GM21723 (cell line): ENCODE measurements at regions not wholly inside any gene's neighbourhood (a gene's known extent, or its start where the extent isn't known, plus 50 kb on each side); places are given as distances from the start of the nearest gene placed in this dataset.
A peak's percentile ranks its signal among the peaks of the same experiment; 100 is the strongest.

Experiments used
- ATAC-seq: cut with Tn5 transposase; IDR thresholded peaks from one replicate; pipeline ENCODE4 v1.9.1; 2021; ENCODE audit warnings: mild to moderate bottlenecking, moderate library complexity; ENCODE audit not compliant: unreplicated experiment

GRCh38 chr12:87930033-87930432 is 99.2 kb downstream of the C12orf50 start:
- ATAC-seq, result no peak

GRCh38 chr12:87929346-87929745 is 99.9 kb downstream of the C12orf50 start:
- ATAC-seq, result no peak

GRCh38 chr12:87928031-87928430 is 101.2 kb downstream of the C12orf50 start:
- no peak for ATAC-seq

GRCh38 chr12:87925021-87925420 is 104.2 kb downstream of the C12orf50 start:
- no peak for ATAC-seq

- no peak for ATAC-seq
Measured at GRCh38 chr12:87924149-87924548, 105.1 kb downstream of the C12orf50 start.

- no peak for ATAC-seq
Measured at GRCh38 chr12:87923361-87923760, 105.8 kb downstream of the C12orf50 start.

- ATAC-seq, result no peak
Measured at GRCh38 chr12:87922736-87923135, 106.5 kb downstream of the C12orf50 start.

GRCh38 chr12:87921621-87922020 is 107.6 kb downstream of the C12orf50 start:
- ATAC-seq, result no peak

GRCh38 chr12:87920139-87920538 is 109.1 kb downstream of the C12orf50 start:
- no peak for ATAC-seq

GRCh38 chr12:87901457-87901856 is 127.7 kb downstream of the C12orf50 start:
- ATAC-seq, result no peak

- ATAC-seq, result no peak
Measured at GRCh38 chr12:87897662-87898061, 131.5 kb downstream of the C12orf50 start.

- no peak for ATAC-seq
Measured at GRCh38 chr12:87883806-87884205, 145.4 kb downstream of the C12orf50 start.

- ATAC-seq, result no peak
Measured at GRCh38 chr12:87879141-87879540, 150.1 kb downstream of the C12orf50 start.

GRCh38 chr12:87870493-87871460 is 158.4 kb downstream of the C12orf50 start:
- no peak for ATAC-seq

GRCh38 chr12:87870061-87870460 is 159.1 kb downstream of the C12orf50 start:
- ATAC-seq, result no peak

GRCh38 chr12:87866578-87867292 is 162.5 kb downstream of the C12orf50 start:
- no peak for ATAC-seq

- no peak for ATAC-seq
Measured at GRCh38 chr12:87861791-87862190, 167.4 kb downstream of the C12orf50 start.

- no peak for ATAC-seq
Measured at GRCh38 chr12:87853448-87854003, 175.7 kb downstream of the C12orf50 start.

- ATAC-seq, result no peak
Measured at GRCh38 chr12:87849074-87849473, 180.1 kb downstream of the C12orf50 start.

- peak; percentile 60 for ATAC-seq
Measured at GRCh38 chr12:87848248-87848868, 180.8 kb downstream of the C12orf50 start.

GRCh38 chr12:87847147-87847546 is 182.1 kb downstream of the C12orf50 start:
- ATAC-seq, result no peak
